Activated CD4-positive, alpha-beta T cell treated with anti-CD3 and anti-CD28 coated beads, Interleukin-2, amount 10 ng/mL, durations not matched to agents 24 days and 14 days (primary cell): ENCODE measurements at regions not wholly inside any gene's neighbourhood (a gene's known extent, or its start where the extent isn't known, plus 50 kb on each side); places are given as distances from the start of the nearest gene placed in this dataset.

Experiments
- DNase-seq: peaks from one replicate; pipeline ENCODE4 v3.0.0; 2022
- H3K27ac Mint-ChIP-seq: one replicate; pipeline ENCODE4 v1.8.0; 2022; ENCODE audit warnings: mild to moderate bottlenecking, mixed read lengths
- H3K27me3 Mint-ChIP-seq: one replicate; pipeline ENCODE4 v1.8.0; 2022; ENCODE audit warnings: mixed read lengths
- H3K36me3 Mint-ChIP-seq: one replicate; pipeline ENCODE4 v1.8.0; 2022; ENCODE audit warnings: low read depth, mild to moderate bottlenecking, mixed read lengths
- H3K4me1 Mint-ChIP-seq: one replicate; pipeline ENCODE4 v1.8.0; 2021; ENCODE audit warnings: mixed read lengths
- H3K4me3 Mint-ChIP-seq: one replicate; pipeline ENCODE4 v1.8.0; 2022; ENCODE audit warnings: mild to moderate bottlenecking, moderate library complexity, mixed read lengths
- H3K9me3 Mint-ChIP-seq: one replicate; pipeline ENCODE4 v1.8.0; 2021; ENCODE audit warnings: mixed read lengths
- intact Hi-C: fragments of 100-400 bp; cut with micrococcal nuclease; formaldehyde crosslinking; loops from one replicate; pipeline ENCODE4 v1.15.1; 2023

- no peaks in the 10 kb centered on the region for H3K9me3 Mint-ChIP-seq
- intact Hi-C loops = no loop called here
- H3K27me3 Mint-ChIP-seq = no peaks in the 10 kb centered on the region
- no peak overlapping the region for H3K4me3 Mint-ChIP-seq
- no peaks in the 10 kb centered on the region for H3K36me3 Mint-ChIP-seq
- no peak overlapping the region for H3K27ac Mint-ChIP-seq
- no peak for DNase-seq
- H3K4me1 Mint-ChIP-seq = no peaks in the 10 kb centered on the region
Measured at GRCh38 chr4:181951265-181951664, 291.9 kb upstream of the TENM3 start.

GRCh38 chr4:181952478-181952877, 290.7 kb upstream of the TENM3 start:
- DNase-seq = no peak
- Mint-ChIP-seq H3K4me3 (no peak overlapping the region), H3K27me3 (no peaks in the 10 kb centered on the region), H3K9me3 (no peaks in the 10 kb centered on the region), H3K36me3 (no peaks in the 10 kb centered on the region), H3K27ac (no peak overlapping the region), H3K4me1 (no peaks in the 10 kb centered on the region)
- intact Hi-C loops = no loop called here

DNA sequence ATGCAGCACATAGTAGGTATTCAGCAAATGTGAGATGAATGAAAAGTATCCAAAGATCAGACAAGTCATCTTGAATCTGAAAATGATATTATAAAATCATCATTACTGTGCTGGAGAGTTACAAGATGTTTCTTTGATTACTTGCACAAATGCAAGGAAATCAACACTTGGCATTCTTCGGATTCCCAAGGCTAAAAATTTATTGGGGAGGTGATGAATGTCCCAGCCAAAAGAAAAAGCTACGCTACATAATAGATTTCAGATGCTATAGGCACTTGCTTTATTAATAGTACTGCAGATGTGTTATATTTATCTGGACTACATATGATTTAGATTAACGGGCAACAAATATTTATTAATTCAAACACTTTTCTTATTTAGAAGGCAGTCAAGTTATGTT, 286.7 kb upstream of the TENM3 start:
- no peak for DNase-seq
- Mint-ChIP-seq H3K4me3 (no peak overlapping the region), H3K4me1 (no peaks in the 10 kb centered on the region), H3K27ac (no peak overlapping the region), H3K27me3 (no peaks in the 10 kb centered on the region), H3K36me3 (no peaks in the 10 kb centered on the region), H3K9me3 (no peaks in the 10 kb centered on the region)
- intact Hi-C loops = no loop called here

- no peak for DNase-seq
- H3K4me1 Mint-ChIP-seq = no peaks in the 10 kb centered on the region
- H3K9me3 Mint-ChIP-seq = no peaks in the 10 kb centered on the region
- H3K27me3 Mint-ChIP-seq = no peaks in the 10 kb centered on the region
- intact Hi-C loops = no loop called here
- H3K36me3 Mint-ChIP-seq = no peaks in the 10 kb centered on the region
- H3K27ac Mint-ChIP-seq = no peak overlapping the region
- H3K4me3 Mint-ChIP-seq = no peak overlapping the region
Measured at GRCh38 chr4:181957088-181957487, 286.1 kb upstream of the TENM3 start.

DNA sequence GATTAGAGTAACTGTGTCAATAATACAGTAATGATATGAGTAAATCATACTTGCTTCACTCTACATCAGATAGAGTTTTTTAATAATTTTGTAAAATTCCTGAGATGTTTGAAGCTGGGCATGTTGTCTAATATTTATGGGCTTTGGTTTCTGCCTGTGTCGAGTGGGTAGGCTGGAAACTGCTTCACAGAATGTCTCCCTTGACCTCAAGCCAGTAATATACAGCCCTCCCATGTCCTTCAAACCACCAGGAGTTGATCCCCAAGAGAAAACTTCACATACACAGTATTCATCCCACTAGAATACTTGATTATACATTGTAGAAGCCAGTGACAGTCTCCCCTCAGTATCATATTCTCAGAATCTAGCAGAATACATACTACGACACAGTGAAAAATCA, 284.8 kb upstream of the TENM3 start:
- no peak overlapping the region for H3K27ac Mint-ChIP-seq
- H3K27me3 Mint-ChIP-seq = no peaks in the 10 kb centered on the region
- no peak overlapping the region for H3K4me3 Mint-ChIP-seq
- H3K4me1 Mint-ChIP-seq = no peaks in the 10 kb centered on the region
- H3K36me3 Mint-ChIP-seq = no peaks in the 10 kb centered on the region
- H3K9me3 Mint-ChIP-seq = no peaks in the 10 kb centered on the region
- no peak for DNase-seq
- intact Hi-C loops = no loop called here

GRCh38 chr4:181959121-181959520, 284.1 kb upstream of the TENM3 start:
- no peak overlapping the region for H3K27ac Mint-ChIP-seq
- peak; percentile 10 for DNase-seq
- no peaks in the 10 kb centered on the region for H3K27me3 Mint-ChIP-seq
- H3K4me3 Mint-ChIP-seq = no peak overlapping the region
- intact Hi-C loops = no loop called here
- no peaks in the 10 kb centered on the region for H3K4me1 Mint-ChIP-seq
- no peaks in the 10 kb centered on the region for H3K36me3 Mint-ChIP-seq
- no peaks in the 10 kb centered on the region for H3K9me3 Mint-ChIP-seq

DNA sequence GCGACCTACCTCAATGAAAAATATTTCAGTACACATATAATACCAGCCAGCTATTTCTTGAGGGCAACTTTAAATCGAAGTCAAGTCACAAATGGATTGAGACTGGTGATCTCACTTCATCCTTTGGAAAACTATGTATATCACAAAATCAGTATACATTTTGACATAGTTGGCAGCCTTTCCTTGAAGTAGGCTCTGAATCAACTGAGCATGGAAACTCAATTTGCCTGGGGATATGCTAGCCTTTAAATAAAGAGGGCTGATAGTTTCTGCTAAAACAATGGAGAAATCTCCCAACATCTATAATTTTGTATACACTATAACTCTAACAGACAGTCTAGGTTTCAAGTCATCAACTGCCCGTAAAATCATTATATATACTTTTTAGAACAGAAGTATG, 282.8 kb upstream of the TENM3 start:
- no peaks in the 10 kb centered on the region for H3K4me1 Mint-ChIP-seq

GRCh38 chr4:181962321-181962720, 280.9 kb upstream of the TENM3 start:
- intact Hi-C loops = no loop called here
- Mint-ChIP-seq H3K9me3 (no peaks in the 10 kb centered on the region), H3K36me3 (no peaks in the 10 kb centered on the region), H3K4me3 (no peak overlapping the region), H3K27me3 (no peaks in the 10 kb centered on the region), H3K27ac (no peak overlapping the region), H3K4me1 (no peaks in the 10 kb centered on the region)
- DNase-seq = no peak

More for the DNA sequence above, 282.8 kb upstream of the TENM3 start:
- no peak for DNase-seq
- Mint-ChIP-seq H3K36me3 (no peaks in the 10 kb centered on the region), H3K9me3 (no peaks in the 10 kb centered on the region), H3K27ac (no peak overlapping the region), H3K27me3 (no peaks in the 10 kb centered on the region), H3K4me3 (no peak overlapping the region)
- intact Hi-C loops = no loop called here

- Mint-ChIP-seq H3K4me1 (no peaks in the 10 kb centered on the region), H3K27me3 (no peaks in the 10 kb centered on the region), H3K9me3 (no peaks in the 10 kb centered on the region), H3K27ac (no peak overlapping the region), H3K4me3 (no peak overlapping the region), H3K36me3 (no peaks in the 10 kb centered on the region)
- intact Hi-C loops = no loop called here
- no peak for DNase-seq
Measured at GRCh38 chr4:181964731-181965130, 278.5 kb upstream of the TENM3 start.

DNA sequence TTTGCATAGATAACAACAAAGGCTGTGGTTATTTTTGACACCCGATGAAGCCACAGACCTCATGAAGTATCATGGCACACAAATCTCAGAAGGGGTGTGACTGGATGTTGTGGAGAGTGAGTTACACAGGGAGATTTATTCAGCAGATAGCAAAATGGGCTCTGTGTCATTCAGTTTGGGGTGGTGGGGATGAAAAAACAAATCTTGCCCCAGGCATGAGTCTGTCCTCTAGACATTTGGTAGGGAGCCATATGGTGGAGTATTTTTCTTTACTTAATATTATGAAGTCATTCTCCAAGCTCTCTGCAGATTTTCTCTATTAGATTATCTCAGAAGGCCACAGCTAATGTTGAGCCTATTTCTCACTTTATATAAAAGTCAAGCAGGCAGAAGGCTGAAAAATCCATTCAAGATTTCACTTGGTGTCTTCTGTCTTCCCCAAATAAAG, 277.1 kb upstream of the TENM3 start:
- no peaks in the 10 kb centered on the region for H3K27me3 Mint-ChIP-seq
- H3K4me3 Mint-ChIP-seq = no peak overlapping the region
- intact Hi-C loops = no loop called here
- H3K4me1 Mint-ChIP-seq = peaks cover 2% of the 10 kb centered on the region
- no peak overlapping the region for H3K27ac Mint-ChIP-seq
- H3K36me3 Mint-ChIP-seq = no peaks in the 10 kb centered on the region
- H3K9me3 Mint-ChIP-seq = peaks cover 2% of the 10 kb centered on the region
- DNase-seq = no peak

GRCh38 chr4:181967401-181967800, 275.8 kb upstream of the TENM3 start:
- DNase-seq = no peak
- no peaks in the 10 kb centered on the region for H3K36me3 Mint-ChIP-seq
- intact Hi-C loops = no loop called here
- H3K4me3 Mint-ChIP-seq = no peak overlapping the region
- H3K9me3 Mint-ChIP-seq = peaks cover 5% of the 10 kb centered on the region
- H3K27me3 Mint-ChIP-seq = no peaks in the 10 kb centered on the region
- H3K27ac Mint-ChIP-seq = no peak overlapping the region
- peaks cover 3% of the 10 kb centered on the region for H3K4me1 Mint-ChIP-seq

GRCh38 chr4:181968371-181968770, 274.8 kb upstream of the TENM3 start:
- intact Hi-C loops = no loop called here
- peaks cover 5% of the 10 kb centered on the region for H3K9me3 Mint-ChIP-seq
- H3K27me3 Mint-ChIP-seq = no peaks in the 10 kb centered on the region
- peaks cover 3% of the 10 kb centered on the region for H3K4me1 Mint-ChIP-seq
- no peaks in the 10 kb centered on the region for H3K36me3 Mint-ChIP-seq
- no peak for DNase-seq
- no peak overlapping the region for H3K27ac Mint-ChIP-seq
- H3K4me3 Mint-ChIP-seq = no peak overlapping the region

DNA sequence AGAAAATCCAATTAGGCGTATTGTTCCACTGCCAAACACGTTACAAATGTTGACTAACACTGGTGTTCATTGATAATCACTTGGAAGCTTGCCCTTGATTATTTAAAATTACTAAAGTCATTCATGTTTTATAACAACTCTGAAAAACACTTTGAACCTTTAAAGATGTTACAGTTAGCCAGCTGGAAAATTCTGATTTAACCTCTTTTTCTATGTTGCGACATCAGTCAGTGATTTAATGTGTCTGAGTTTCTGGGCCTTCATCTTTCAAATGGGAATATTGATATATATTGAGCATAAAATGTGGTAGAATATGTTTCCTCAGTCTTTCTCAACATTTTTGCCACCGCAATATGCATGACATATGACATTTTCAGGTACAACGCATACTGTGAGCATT, 274.1 kb upstream of the TENM3 start:
- Mint-ChIP-seq H3K9me3 (peaks cover 5% of the 10 kb centered on the region), H3K4me3 (no peak overlapping the region), H3K4me1 (peaks cover 3% of the 10 kb centered on the region), H3K36me3 (no peaks in the 10 kb centered on the region), H3K27ac (no peak overlapping the region), H3K27me3 (no peaks in the 10 kb centered on the region)
- DNase-seq = no peak
- intact Hi-C loops = no loop called here

- Mint-ChIP-seq H3K9me3 (peaks cover 6% of the 10 kb centered on the region), H3K36me3 (no peaks in the 10 kb centered on the region), H3K4me3 (no peak overlapping the region), H3K4me1 (peaks cover 3% of the 10 kb centered on the region), H3K27ac (no peak overlapping the region), H3K27me3 (no peaks in the 10 kb centered on the region)
- intact Hi-C loops = no loop called here
- no peak for DNase-seq
Measured at GRCh38 chr4:181970366-181970765, 272.8 kb upstream of the TENM3 start.

GRCh38 chr4:181971411-181971810, 271.8 kb upstream of the TENM3 start:
- H3K4me3 Mint-ChIP-seq = peak overlapping the region; percentile 37
- peaks cover 8% of the 10 kb centered on the region for H3K9me3 Mint-ChIP-seq
- H3K4me1 Mint-ChIP-seq = peaks cover 3% of the 10 kb centered on the region
- no peak for DNase-seq
- H3K27me3 Mint-ChIP-seq = no peaks in the 10 kb centered on the region
- intact Hi-C loops = no loop called here
- no peaks in the 10 kb centered on the region for H3K36me3 Mint-ChIP-seq
- no peak overlapping the region for H3K27ac Mint-ChIP-seq
